PC-9 (cell line): ENCODE measurements at regions not wholly inside any gene's neighbourhood (a gene's known extent, or its start where the extent isn't known, plus 50 kb on each side); places are given as distances from the start of the nearest gene placed in this dataset.

Experiments
- BruUV-seq: library from RNA; stranded (reverse); fragments of 400-500 nt; replicated peaks from 2 replicates; lab custom pipeline; 2021; lab: Mats Ljungman, UMichigan
- CTCF ChIA-PET: fragments of 300-600 bp; sonication (Branson Sonifier 250); formaldehyde crosslinking; loops from one replicate; lab custom pipeline; 2022; ENCODE audit warnings: antibody characterized with exemption; lab: Charles Lee
- POLR2A ChIA-PET: fragments of 300-600 bp; sonication (Branson Sonifier 250); formaldehyde crosslinking; loops from one replicate; lab custom pipeline; 2022; ENCODE audit warnings: antibody characterized with exemption; ENCODE audit not compliant: unreplicated experiment; lab: Charles Lee
- DNase-seq, 2 experiments: peaks; one replicate each; pipeline versions ENCODE4 v3.0.0 to v3.0.0-alpha.2; 2015 to 2022; ENCODE audit warnings: mixed read lengths in 1 of 2
- H2AFZ ChIP-seq: fragments of 200-600 bp; sonication (generic); 2 replicates; pipeline ENCODE4 v1.8.1; 2017; ENCODE audit warnings: antibody characterized with exemption
- H3F3A ChIP-seq: fragments of 200-600 bp; sonication (generic); 2 replicates; pipeline ENCODE4 v1.8.1; 2017; ENCODE audit warnings: antibody characterized with exemption, mild to moderate bottlenecking, low read depth; ENCODE audit not compliant: insufficient read depth
- H3K27ac ChIP-seq: fragments of 200-600 bp; sonication (generic); 2 replicates; pipeline ENCODE4 v1.6.1; 2016; ENCODE audit warnings: mixed run types
- H3K27me3 ChIP-seq: fragments of 200-600 bp; sonication (generic); 2 replicates; pipeline ENCODE4 v1.6.1; 2016; ENCODE audit warnings: low read depth, mixed run types; ENCODE audit not compliant: insufficient read depth
- H3K36me3 ChIP-seq: fragments of 200-600 bp; sonication (generic); 2 replicates; pipeline ENCODE4 v1.6.1; 2016; ENCODE audit warnings: low read depth, mixed run types
- H3K4me1 ChIP-seq: fragments of 200-600 bp; sonication (generic); replicated peaks from 2 replicates; pipeline ENCODE4 v1.6.1; 2016; ENCODE audit warnings: mixed run types; ENCODE audit not compliant: insufficient read depth
- H3K4me2 ChIP-seq: fragments of 200-600 bp; sonication (generic); 2 replicates; pipeline ENCODE4 v1.6.1; 2017; ENCODE audit warnings: mixed run types
- H3K4me3 ChIP-seq: fragments of 200-600 bp; sonication (generic); 2 replicates; pipeline ENCODE4 v1.6.1; 2016; ENCODE audit warnings: mixed run types
- H3K79me2 ChIP-seq: fragments of 200-600 bp; sonication (generic); 2 replicates; pipeline ENCODE4 v1.6.1; 2017; ENCODE audit warnings: low read depth, mixed run types
- H3K9me2 ChIP-seq: fragments of 200-600 bp; sonication (generic); 2 replicates; pipeline ENCODE4 v1.8.1; 2017; ENCODE audit warnings: mild to moderate bottlenecking; ENCODE audit not compliant: insufficient read depth
- H3K9me3 ChIP-seq: fragments of 200-600 bp; sonication (generic); 2 replicates; pipeline ENCODE4 v1.8.1; 2016; ENCODE audit warnings: low read depth; ENCODE audit not compliant: insufficient read depth
- H4K20me1 ChIP-seq: fragments of 200-600 bp; sonication (generic); 2 replicates; pipeline ENCODE4 v1.8.1; 2017; ENCODE audit not compliant: insufficient read depth
- CTCF ChIP-seq: fragments of 200-600 bp; sonication (generic); conservative IDR thresholded peaks from 2 replicates; pipeline ENCODE4 v1.6.1; 2017; ENCODE audit warnings: mixed run types, antibody characterized with exemption, mild to moderate bottlenecking, moderate library complexity
- EZH2 ChIP-seq: fragments of 200-600 bp; sonication (generic); IDR thresholded peaks from 2 replicates; pipeline ENCODE4 v1.8.0; 2017; ENCODE audit warnings: antibody characterized with exemption, low read depth
- intact Hi-C: fragments of 100-400 bp; cut with micrococcal nuclease; formaldehyde crosslinking; loops from one replicate; pipeline ENCODE4 v1.10.0; 2022; ENCODE audit not compliant: unreplicated experiment

GRCh38 chr20:63126876-63127699 lies 88.8 kb downstream of the YTHDF1 start:
- DNase-seq, result no peak
- no TSS peak for BruUV-seq
- POLR2A ChIA-PET, result no interaction called here
- CTCF ChIA-PET, result no interaction called here
- Histone ChIP-seq H3K9me2 (no peaks in the 10 kb centered on the region), H2AFZ (no peak overlapping the region), H3F3A (no peaks in the 10 kb centered on the region), H3K4me3 (no peak overlapping the region), H3K27me3 (peaks cover 98% of the 10 kb centered on the region), H3K4me2 (no peak overlapping the region), H3K9me3 (no peaks in the 10 kb centered on the region), H3K79me2 (no peaks in the 10 kb centered on the region), H3K36me3 (no peaks in the 10 kb centered on the region), H3K27ac (no peak overlapping the region), H3K4me1 (no peaks in the 10 kb centered on the region), H4K20me1 (0 out of 2 replicates have a peak, but pooled peaks cover 3% of the 10 kb centered on the region)
- TF ChIP-seq EZH2, result no peak
- no peak for TF ChIP-seq CTCF
- intact Hi-C loops, result no loop called here

GRCh38 chr20:63125838-63126601 lies 89.9 kb downstream of the YTHDF1 start:
- H3K9me2 ChIP-seq, result no peaks in the 10 kb centered on the region
- intact Hi-C loops, result no loop called here
- H3K27me3 ChIP-seq, result peaks cover 98% of the 10 kb centered on the region
- ChIA-PET POLR2A (no interaction called here), CTCF (no interaction called here)
- H2AFZ ChIP-seq, result no peak overlapping the region
- H3K4me1 ChIP-seq, result no peaks in the 10 kb centered on the region
- no peaks in the 10 kb centered on the region for H3K36me3 ChIP-seq
- H3K4me3 ChIP-seq, result no peak overlapping the region
- no peak overlapping the region for H3K27ac ChIP-seq
- no peaks in the 10 kb centered on the region for H3F3A ChIP-seq
- TF ChIP-seq CTCF (no peak), EZH2 (no peak)
- H3K79me2 ChIP-seq, result no peaks in the 10 kb centered on the region
- no peaks in the 10 kb centered on the region for H3K9me3 ChIP-seq
- H4K20me1 ChIP-seq, result 0 out of 2 replicates have a peak, but pooled peaks cover 4% of the 10 kb centered on the region
- DNase-seq, result no peak
- no peak overlapping the region for H3K4me2 ChIP-seq
- BruUV-seq, result no TSS peak

GRCh38 chr20:63125581-63125837 lies 90.4 kb downstream of the YTHDF1 start:
- no TSS peak for BruUV-seq
- Histone ChIP-seq H3K4me2 (no peak overlapping the region), H3K27me3 (peaks cover 98% of the 10 kb centered on the region), H3K27ac (no peak overlapping the region), H3K9me2 (no peaks in the 10 kb centered on the region), H2AFZ (no peak overlapping the region), H3K9me3 (no peaks in the 10 kb centered on the region), H3K36me3 (no peaks in the 10 kb centered on the region), H4K20me1 (0 out of 2 replicates have a peak, but pooled peaks cover 4% of the 10 kb centered on the region), H3K4me3 (no peak overlapping the region), H3F3A (no peaks in the 10 kb centered on the region), H3K79me2 (no peaks in the 10 kb centered on the region), H3K4me1 (no peaks in the 10 kb centered on the region)
- ChIA-PET POLR2A (no interaction called here), CTCF (no interaction called here)
- intact Hi-C loops, result no loop called here
- DNase-seq, result no peak
- no peak for TF ChIP-seq EZH2
- no peak for TF ChIP-seq CTCF
